ENCODE measurements at regions not wholly inside any gene's neighbourhood (a gene's known extent, or its start where the extent isn't known, plus 50 kb on each side); places are given as distances from the start of the nearest gene placed in this dataset.
"Not testable (repeated sequence)": the region's sequence is repeated elsewhere in the genome, so short reads cannot be mapped to it uniquely, and the experiment has no call there.

DNA sequence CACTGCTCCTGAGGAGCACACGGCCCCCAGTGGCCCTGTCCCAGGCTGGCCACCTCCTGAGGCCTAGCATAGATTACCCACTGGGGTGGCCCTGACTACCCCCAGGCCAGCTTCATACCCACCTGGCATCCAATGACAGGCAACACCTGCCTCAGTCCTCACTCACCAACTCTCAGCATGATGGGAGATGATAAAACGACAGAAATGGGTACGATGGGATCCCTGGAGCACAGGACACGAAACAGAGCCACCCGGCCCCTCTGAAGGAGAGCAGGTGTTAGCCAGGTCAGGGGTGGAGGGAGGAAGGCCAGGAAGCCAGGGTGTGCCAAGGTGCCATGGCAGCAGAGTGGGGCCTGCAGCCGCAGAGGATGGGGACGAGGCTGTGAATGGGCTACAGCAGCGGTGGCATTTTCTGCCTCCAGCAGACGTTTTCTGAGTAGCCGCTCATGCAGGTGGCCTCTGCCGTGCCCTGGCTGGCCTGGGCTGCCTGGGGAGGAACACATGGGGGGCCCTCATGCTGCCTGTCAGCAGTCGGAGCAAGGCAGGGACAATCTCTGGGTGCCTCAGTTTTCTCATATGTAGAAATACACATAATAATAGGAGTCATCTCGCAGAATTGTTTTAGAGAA lies 50.2 kb upstream of the FGF3 start:
- intact Hi-C loops (cut with micrococcal nuclease), result no loop called here
- H3K36me3 Mint-ChIP-seq (ENCODE audit: low read depth), result no peaks in the 10 kb centered on the region
- no peaks in the 10 kb centered on the region for H3K4me1 Mint-ChIP-seq (ENCODE audit: low read depth)
- no peaks in the 10 kb centered on the region for H3K9me3 Mint-ChIP-seq
- H3K27ac Mint-ChIP-seq, result no peak overlapping the region
- H3K4me3 Mint-ChIP-seq, result no peak overlapping the region
- H3K27me3 Mint-ChIP-seq, result peaks cover 24% of the 10 kb centered on the region

GRCh38 chr11:69870766-69871165 lies 51.5 kb upstream of the FGF3 start:
- intact Hi-C loops (cut with micrococcal nuclease), result no loop called here
- peaks cover 24% of the 10 kb centered on the region for H3K27me3 Mint-ChIP-seq
- H3K4me3 Mint-ChIP-seq, result no peak overlapping the region
- no peaks in the 10 kb centered on the region for H3K36me3 Mint-ChIP-seq (ENCODE audit: low read depth)
- H3K4me1 Mint-ChIP-seq (ENCODE audit: low read depth), result no peaks in the 10 kb centered on the region
- H3K27ac Mint-ChIP-seq, result no peak overlapping the region
- no peaks in the 10 kb centered on the region for H3K9me3 Mint-ChIP-seq

DNA sequence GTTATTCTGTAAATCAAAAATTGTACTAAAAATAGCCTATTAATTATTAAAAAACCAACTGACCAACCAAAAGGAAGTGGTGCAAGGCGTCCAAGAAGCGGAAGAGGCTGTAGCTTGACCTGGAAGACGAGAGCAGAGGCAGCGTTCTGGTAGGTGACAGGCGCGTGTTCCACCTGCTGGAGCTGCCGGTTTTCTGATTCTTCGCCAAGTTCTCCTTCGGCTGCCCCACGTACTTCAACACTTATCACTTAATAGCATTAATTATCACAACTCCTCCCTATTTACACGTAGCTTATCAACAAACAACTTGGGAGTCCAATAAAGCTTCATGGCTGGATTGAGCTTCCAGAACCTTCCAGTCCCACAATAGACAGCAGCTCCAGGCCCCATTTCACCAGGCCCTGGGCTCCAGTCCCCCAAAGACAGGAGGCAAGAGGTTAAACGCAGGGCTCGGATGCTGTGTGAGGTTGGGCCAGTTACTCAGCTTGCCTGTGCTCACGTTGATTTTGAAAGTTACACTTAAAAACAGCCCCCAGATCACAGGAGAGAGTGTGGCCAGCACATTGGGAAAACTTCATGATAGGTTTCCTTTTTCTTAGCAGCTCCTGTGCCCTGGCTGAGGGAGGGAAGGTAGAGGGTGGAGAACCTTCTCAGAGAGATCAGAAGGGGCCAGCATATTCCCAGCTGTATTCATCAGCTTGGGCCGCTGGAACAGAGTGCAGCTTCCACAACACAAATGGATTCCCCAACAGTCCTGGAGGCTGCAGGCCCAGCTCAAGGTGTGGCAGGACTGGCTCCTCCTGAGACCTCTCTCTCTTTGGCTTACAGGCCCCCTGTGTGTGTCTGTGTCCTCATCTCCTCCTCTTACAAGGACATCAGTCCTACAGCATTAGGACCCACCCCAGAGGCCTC lies 54.2 kb upstream of the FGF3 start:
- H3K4me1 Mint-ChIP-seq (ENCODE audit: low read depth), result no peaks in the 10 kb centered on the region
- no peak overlapping the region for H3K4me3 Mint-ChIP-seq
- intact Hi-C loops (cut with micrococcal nuclease), result no loop called here
- no peaks in the 10 kb centered on the region for H3K9me3 Mint-ChIP-seq
- no peak overlapping the region for H3K27ac Mint-ChIP-seq
- H3K36me3 Mint-ChIP-seq (ENCODE audit: low read depth), result no peaks in the 10 kb centered on the region
- peaks cover 11% of the 10 kb centered on the region for H3K27me3 Mint-ChIP-seq

- intact Hi-C loops (cut with micrococcal nuclease), result no loop called here
- peaks cover 2% of the 10 kb centered on the region for H3K27me3 Mint-ChIP-seq
- H3K4me3 Mint-ChIP-seq, result no peak overlapping the region
- no peaks in the 10 kb centered on the region for H3K4me1 Mint-ChIP-seq (ENCODE audit: low read depth)
- H3K27ac Mint-ChIP-seq, result no peak overlapping the region
- H3K36me3 Mint-ChIP-seq (ENCODE audit: low read depth), result no peaks in the 10 kb centered on the region
- H3K9me3 Mint-ChIP-seq, result no peaks in the 10 kb centered on the region
These were observed 55.2 kb upstream of the FGF3 start for GRCh38 chr11:69874178-69874983.

- no peaks in the 10 kb centered on the region for H3K9me3 Mint-ChIP-seq
- no peaks in the 10 kb centered on the region for H3K4me1 Mint-ChIP-seq (ENCODE audit: low read depth)
- H3K27me3 Mint-ChIP-seq, result no peaks in the 10 kb centered on the region
- no peak overlapping the region for H3K27ac Mint-ChIP-seq
- H3K4me3 Mint-ChIP-seq, result no peak overlapping the region
- H3K36me3 Mint-ChIP-seq (ENCODE audit: low read depth), result no peaks in the 10 kb centered on the region
- intact Hi-C loops (cut with micrococcal nuclease), result no loop called here
These were observed 55.9 kb upstream of the FGF3 start for GRCh38 chr11:69874984-69875624.

GRCh38 chr11:69876013-69876412 lies 56.8 kb upstream of the FGF3 start:
- Mint-ChIP-seq H3K27me3 (no peaks in the 10 kb centered on the region), H3K36me3 (ENCODE audit: low read depth) (no peaks in the 10 kb centered on the region), H3K4me1 (ENCODE audit: low read depth) (no peaks in the 10 kb centered on the region), H3K4me3 (no peak overlapping the region), H3K27ac (no peak overlapping the region), H3K9me3 (no peaks in the 10 kb centered on the region)
- intact Hi-C loops (cut with micrococcal nuclease), result no loop called here

GRCh38 chr11:69877235-69877634 lies 58.0 kb upstream of the FGF3 start:
- no peaks in the 10 kb centered on the region for H3K4me1 Mint-ChIP-seq (ENCODE audit: low read depth)
- H3K9me3 Mint-ChIP-seq, result no peaks in the 10 kb centered on the region
- no peak overlapping the region for H3K27ac Mint-ChIP-seq
- peaks cover 3% of the 10 kb centered on the region for H3K27me3 Mint-ChIP-seq
- no peaks in the 10 kb centered on the region for H3K36me3 Mint-ChIP-seq (ENCODE audit: low read depth)
- intact Hi-C loops (cut with micrococcal nuclease), result no loop called here
- H3K4me3 Mint-ChIP-seq, result no peak overlapping the region

DNA sequence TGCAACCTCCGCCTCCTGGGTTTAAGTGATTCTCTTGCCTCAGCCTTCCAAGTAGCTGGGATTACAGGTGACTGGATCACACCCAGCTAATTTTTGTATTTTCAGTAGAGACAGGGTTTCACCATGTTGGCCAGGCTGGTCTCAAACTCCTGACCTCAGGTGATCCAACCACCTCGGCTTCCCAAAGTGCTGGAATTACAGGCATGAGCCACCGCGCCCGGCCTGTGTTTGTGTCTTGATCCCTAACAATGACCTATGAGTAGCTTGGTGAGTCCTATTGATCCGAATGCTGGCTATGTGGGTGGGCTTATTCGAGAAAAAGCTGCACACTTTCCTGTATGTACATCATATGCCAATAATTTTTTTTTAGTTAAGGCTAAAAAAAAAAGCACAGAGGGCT lies 58.5 kb upstream of the FGF3 start:
- intact Hi-C loops (cut with micrococcal nuclease); H3K27me3 Mint-ChIP-seq; H3K27ac Mint-ChIP-seq; H3K4me3 Mint-ChIP-seq; H3K36me3 Mint-ChIP-seq (ENCODE audit: low read depth); H3K9me3 Mint-ChIP-seq; H3K4me1 Mint-ChIP-seq (ENCODE audit: low read depth): not testable (repeated sequence)

DNA sequence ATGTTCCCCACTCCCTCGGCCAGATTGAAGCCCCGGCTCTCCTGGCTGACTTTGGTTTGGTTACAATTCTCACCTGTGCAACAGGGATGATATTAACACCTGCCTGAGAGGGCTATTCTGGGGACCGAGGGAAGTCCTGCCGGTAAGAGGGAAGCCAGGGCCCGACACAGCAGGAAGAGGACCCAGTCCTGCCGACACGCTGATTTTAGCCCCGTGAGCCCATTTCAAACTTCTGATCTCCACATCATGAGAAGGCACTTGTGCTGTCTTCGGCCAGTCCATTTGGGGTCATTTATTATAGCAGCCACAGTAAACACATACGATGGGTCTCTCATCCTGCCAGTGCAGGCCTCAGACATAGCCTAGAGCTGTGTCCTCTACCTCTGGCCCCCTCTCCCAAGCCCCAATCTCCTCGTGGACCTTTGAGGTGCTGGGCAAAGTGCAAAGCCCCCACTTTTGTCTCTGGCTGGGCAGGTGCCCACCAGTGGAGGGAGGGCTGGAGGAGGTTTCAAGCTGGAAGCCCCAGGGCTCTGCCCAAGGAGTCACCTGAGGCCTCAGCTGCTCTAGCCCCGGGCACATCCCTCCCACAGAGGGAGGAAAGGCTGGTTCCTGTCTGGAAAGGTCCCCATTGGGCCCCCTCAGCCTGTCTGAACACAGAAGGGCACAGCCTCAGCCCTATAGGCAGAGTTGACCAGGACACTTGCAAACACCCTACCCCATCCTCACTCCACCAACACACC lies 59.1 kb upstream of the FGF3 start:
- no peaks in the 10 kb centered on the region for H3K4me1 Mint-ChIP-seq (ENCODE audit: low read depth)
- intact Hi-C loops (cut with micrococcal nuclease), result no loop called here
- no peak overlapping the region for H3K27ac Mint-ChIP-seq
- H3K4me3 Mint-ChIP-seq, result no peak overlapping the region
- no peaks in the 10 kb centered on the region for H3K36me3 Mint-ChIP-seq (ENCODE audit: low read depth)
- H3K9me3 Mint-ChIP-seq, result no peaks in the 10 kb centered on the region
- H3K27me3 Mint-ChIP-seq, result peaks cover 3% of the 10 kb centered on the region

GRCh38 chr11:69878927-69879728 lies 59.9 kb upstream of the FGF3 start:
- no peak overlapping the region for H3K4me3 Mint-ChIP-seq
- no peak overlapping the region for H3K27ac Mint-ChIP-seq
- intact Hi-C loops (cut with micrococcal nuclease), result no loop called here
- no peaks in the 10 kb centered on the region for H3K4me1 Mint-ChIP-seq (ENCODE audit: low read depth)
- H3K27me3 Mint-ChIP-seq, result peaks cover 3% of the 10 kb centered on the region
- H3K36me3 Mint-ChIP-seq (ENCODE audit: low read depth), result no peaks in the 10 kb centered on the region
- H3K9me3 Mint-ChIP-seq, result no peaks in the 10 kb centered on the region

GRCh38 chr11:69879729-69880005 lies 60.5 kb upstream of the FGF3 start:
- no peak overlapping the region for H3K4me3 Mint-ChIP-seq
- H3K36me3 Mint-ChIP-seq (ENCODE audit: low read depth), result no peaks in the 10 kb centered on the region
- H3K27me3 Mint-ChIP-seq, result peaks cover 3% of the 10 kb centered on the region
- no peaks in the 10 kb centered on the region for H3K9me3 Mint-ChIP-seq
- no peaks in the 10 kb centered on the region for H3K4me1 Mint-ChIP-seq (ENCODE audit: low read depth)
- intact Hi-C loops (cut with micrococcal nuclease), result no loop called here
- no peak overlapping the region for H3K27ac Mint-ChIP-seq

- Mint-ChIP-seq H3K4me3 (no peak overlapping the region), H3K4me1 (ENCODE audit: low read depth) (no peaks in the 10 kb centered on the region), H3K27me3 (peaks cover 3% of the 10 kb centered on the region), H3K36me3 (ENCODE audit: low read depth) (no peaks in the 10 kb centered on the region), H3K27ac (no peak overlapping the region), H3K9me3 (no peaks in the 10 kb centered on the region)
- intact Hi-C loops (cut with micrococcal nuclease), result no loop called here
These were observed 61.0 kb upstream of the FGF3 start for GRCh38 chr11:69880041-69880825.

All from dendritic cell treated with granulocyte-macrophage colony-stimulating factor and Interleukin-4, amounts not matched to agents 40 ng/mL and 50 ng/mL, for 4 days (primary cell).